K562 (cell line): ENCODE measurements at regions not wholly inside any gene's neighbourhood (a gene's known extent, or its start where the extent isn't known, plus 50 kb on each side); places are given as distances from the start of the nearest gene placed in this dataset.
A peak's percentile ranks its signal among the peaks of the same experiment; 100 is the strongest.

Experiments used
- BRD9 ChIP-seq: fragments of 450-650 bp; IDR thresholded peaks from 2 replicates; pipeline ENCODE4 v1.6.1; 2018; ENCODE audit warnings: low read depth; ENCODE audit not compliant: partially characterized antibody
- CBFA2T2 ChIP-seq: fragments of 450-650 bp; conservative IDR thresholded peaks from 2 replicates; pipeline ENCODE4 v1.6.1; 2017; ENCODE audit warnings: mild to moderate bottlenecking
- CEBPB ChIP-seq: fragments of 450-650 bp; IDR thresholded peaks from 2 replicates; pipeline ENCODE4 v1.6.1; 2016; ENCODE audit warnings: missing genetic modification characterization, missing compliant biosample characterization
- CREM ChIP-seq: IDR thresholded peaks from 2 replicates; pipeline ENCODE4 v1.6.1; 2014; ENCODE audit warnings: antibody characterized with exemption, low read depth
- EP400 ChIP-seq: fragments of 450-650 bp; IDR thresholded peaks from 2 replicates; pipeline ENCODE4 v1.6.1; 2017; ENCODE audit warnings: antibody characterized with exemption, mild to moderate bottlenecking, moderate library complexity
- FOXJ2 ChIP-seq: fragments of 200-800 bp; sonication (Bioruptor generic); IDR thresholded peaks from 2 replicates; pipeline ENCODE4 v1.6.1; 2016; ENCODE audit warnings: missing genetic modification characterization, missing compliant biosample characterization
- FOXK2 ChIP-seq, 2 experiments: fragments of 450-650 bp; IDR thresholded peaks in 1 of 2; conservative IDR thresholded peaks in 1 of 2; 2 replicates each; pipeline ENCODE4 v1.6.1; 2016; ENCODE audit warnings: low read depth in 2 of 2, mild to moderate bottlenecking in 1 of 2
- MYC ChIP-seq, 2 experiments: fragments of 250-450 bp in 1 of 2; sonication (Bioruptor Pico) in 1 of 2; IDR thresholded peaks; 2 replicates each; pipeline versions ENCODE4 v1.5.1 to v1.6.1; 2012 to 2021; ENCODE audit warnings: low read depth in 2 of 2, borderline replicate concordance in 1 of 2, improper control_type of control experiment in 1 of 2, low read length in 1 of 2, mild to moderate bottlenecking in 1 of 2, moderate library complexity in 1 of 2
- NBN ChIP-seq: fragments of 450-650 bp; IDR thresholded peaks from 2 replicates; pipeline ENCODE4 v1.6.1; 2016; ENCODE audit warnings: low read depth, mild to moderate bottlenecking
- NCOA4 ChIP-seq: fragments of 450-650 bp; IDR thresholded peaks from 2 replicates; pipeline ENCODE4 v1.6.1; 2018; ENCODE audit warnings: mild to moderate bottlenecking; ENCODE audit not compliant: partially characterized antibody
- TF ChIP-seq, protein P1 (sequence below), 2 experiments: fragments of 450-650 bp; IDR thresholded peaks; 2 replicates each; pipeline ENCODE4 v1.6.1; 2016
- TF ChIP-seq, protein P2 (sequence below): sonication (generic); formaldehyde crosslinking; IDR thresholded peaks from 2 replicates; pipeline ENCODE4 v1.9.0; 2022; ENCODE audit warnings: mild to moderate bottlenecking, missing genetic modification reagents
- TF ChIP-seq, protein P3 (sequence below): fragments of 150-350 bp; IDR thresholded peaks from 2 replicates; pipeline ENCODE4 v1.6.1; 2014; ENCODE audit warnings: low read depth, mild to moderate bottlenecking, low read length, borderline replicate concordance
- TF ChIP-seq, protein P4 (sequence below), 2 experiments: fragments of 450-650 bp; conservative IDR thresholded peaks; 2 replicates each; pipeline ENCODE4 v1.6.1; 2017; ENCODE audit warnings: mild to moderate bottlenecking in 2 of 2, moderate library complexity in 2 of 2
- TF ChIP-seq, protein P5 (sequence below): sonication (generic); formaldehyde crosslinking; IDR thresholded peaks from 2 replicates; pipeline ENCODE4 v1.8.1; 2023; ENCODE audit warnings: missing genetic modification reagents, mild to moderate bottlenecking, borderline replicate concordance

DNA sequence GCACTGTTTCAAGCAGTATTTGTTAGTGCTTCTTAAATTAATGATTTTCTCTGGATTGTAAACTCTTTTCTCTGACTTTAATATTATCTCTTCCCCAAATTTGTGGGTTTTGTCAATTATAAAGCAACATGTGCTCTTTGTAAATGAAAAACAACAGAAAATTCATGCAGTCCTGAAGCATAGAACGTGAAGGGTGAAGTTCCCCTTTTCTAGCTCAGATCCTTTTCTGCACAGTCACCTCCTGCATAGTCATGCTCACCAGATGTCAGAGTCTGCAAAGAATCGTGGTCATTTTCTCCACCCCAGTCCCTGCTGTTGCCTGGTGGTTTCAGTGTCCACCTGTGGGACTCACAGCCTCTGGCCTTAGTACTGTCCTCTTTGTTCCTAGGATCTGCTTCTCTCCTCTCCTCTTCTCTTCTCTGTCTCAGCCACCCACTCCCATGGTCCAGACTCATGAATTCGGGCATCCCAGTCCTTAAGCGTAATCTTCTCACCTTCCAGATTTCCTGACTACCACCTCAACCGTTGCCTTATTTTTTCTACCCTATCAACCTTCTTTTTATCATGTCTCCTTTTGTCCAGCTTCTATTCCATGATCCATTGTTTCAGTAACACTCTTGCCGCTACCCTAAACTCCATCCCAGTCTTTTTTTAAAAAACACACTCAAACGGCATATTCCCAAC, 229.1 kb downstream of the RTP5 start (continued):
- TF ChIP-seq, protein P1, sequence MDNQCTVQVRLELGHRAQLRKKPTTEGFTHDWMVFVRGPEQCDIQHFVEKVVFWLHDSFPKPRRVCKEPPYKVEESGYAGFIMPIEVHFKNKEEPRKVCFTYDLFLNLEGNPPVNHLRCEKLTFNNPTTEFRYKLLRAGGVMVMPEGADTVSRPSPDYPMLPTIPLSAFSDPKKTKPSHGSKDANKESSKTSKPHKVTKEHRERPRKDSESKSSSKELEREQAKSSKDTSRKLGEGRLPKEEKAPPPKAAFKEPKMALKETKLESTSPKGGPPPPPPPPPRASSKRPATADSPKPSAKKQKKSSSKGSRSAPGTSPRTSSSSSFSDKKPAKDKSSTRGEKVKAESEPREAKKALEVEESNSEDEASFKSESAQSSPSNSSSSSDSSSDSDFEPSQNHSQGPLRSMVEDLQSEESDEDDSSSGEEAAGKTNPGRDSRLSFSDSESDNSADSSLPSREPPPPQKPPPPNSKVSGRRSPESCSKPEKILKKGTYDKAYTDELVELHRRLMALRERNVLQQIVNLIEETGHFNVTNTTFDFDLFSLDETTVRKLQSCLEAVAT (IDR thresholded peaks at IDR 0.05) = 0 out of 4 replicates have a peak, but pooled peaks of 1 of the 2 experiments have one; percentile 10
- peak in 1 of 2 experiments; percentile 50; a peak in 1 of 4 replicates for TF ChIP-seq FOXK2 (conservative IDR thresholded peaks at IDR 0.05 in 1 of 2, IDR thresholded peaks at IDR 0.05 in 1 of 2; ENCODE audit: low read depth in 2 of 2)
- TF ChIP-seq BRD9 = peak; percentile 44
- TF ChIP-seq, protein P2, sequence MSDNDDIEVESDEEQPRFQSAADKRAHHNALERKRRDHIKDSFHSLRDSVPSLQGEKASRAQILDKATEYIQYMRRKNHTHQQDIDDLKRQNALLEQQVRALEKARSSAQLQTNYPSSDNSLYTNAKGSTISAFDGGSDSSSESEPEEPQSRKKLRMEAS (CRISPR knock-in tag) = peak; percentile 57
- no peak for TF ChIP-seq CEBPB (tag)
- peak; percentile 80; the same call in 1 of the 2 replicates for TF ChIP-seq NBN
- TF ChIP-seq FOXJ2 = no peak
- no peak for TF ChIP-seq NCOA4
- TF ChIP-seq, protein P3, sequence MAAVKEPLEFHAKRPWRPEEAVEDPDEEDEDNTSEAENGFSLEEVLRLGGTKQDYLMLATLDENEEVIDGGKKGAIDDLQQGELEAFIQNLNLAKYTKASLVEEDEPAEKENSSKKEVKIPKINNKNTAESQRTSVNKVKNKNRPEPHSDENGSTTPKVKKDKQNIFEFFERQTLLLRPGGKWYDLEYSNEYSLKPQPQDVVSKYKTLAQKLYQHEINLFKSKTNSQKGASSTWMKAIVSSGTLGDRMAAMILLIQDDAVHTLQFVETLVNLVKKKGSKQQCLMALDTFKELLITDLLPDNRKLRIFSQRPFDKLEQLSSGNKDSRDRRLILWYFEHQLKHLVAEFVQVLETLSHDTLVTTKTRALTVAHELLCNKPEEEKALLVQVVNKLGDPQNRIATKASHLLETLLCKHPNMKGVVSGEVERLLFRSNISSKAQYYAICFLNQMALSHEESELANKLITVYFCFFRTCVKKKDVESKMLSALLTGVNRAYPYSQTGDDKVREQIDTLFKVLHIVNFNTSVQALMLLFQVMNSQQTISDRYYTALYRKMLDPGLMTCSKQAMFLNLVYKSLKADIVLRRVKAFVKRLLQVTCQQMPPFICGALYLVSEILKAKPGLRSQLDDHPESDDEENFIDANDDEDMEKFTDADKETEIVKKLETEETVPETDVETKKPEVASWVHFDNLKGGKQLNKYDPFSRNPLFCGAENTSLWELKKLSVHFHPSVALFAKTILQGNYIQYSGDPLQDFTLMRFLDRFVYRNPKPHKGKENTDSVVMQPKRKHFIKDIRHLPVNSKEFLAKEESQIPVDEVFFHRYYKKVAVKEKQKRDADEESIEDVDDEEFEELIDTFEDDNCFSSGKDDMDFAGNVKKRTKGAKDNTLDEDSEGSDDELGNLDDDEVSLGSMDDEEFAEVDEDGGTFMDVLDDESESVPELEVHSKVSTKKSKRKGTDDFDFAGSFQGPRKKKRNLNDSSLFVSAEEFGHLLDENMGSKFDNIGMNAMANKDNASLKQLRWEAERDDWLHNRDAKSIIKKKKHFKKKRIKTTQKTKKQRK = no peak
- TF ChIP-seq, protein P4, sequence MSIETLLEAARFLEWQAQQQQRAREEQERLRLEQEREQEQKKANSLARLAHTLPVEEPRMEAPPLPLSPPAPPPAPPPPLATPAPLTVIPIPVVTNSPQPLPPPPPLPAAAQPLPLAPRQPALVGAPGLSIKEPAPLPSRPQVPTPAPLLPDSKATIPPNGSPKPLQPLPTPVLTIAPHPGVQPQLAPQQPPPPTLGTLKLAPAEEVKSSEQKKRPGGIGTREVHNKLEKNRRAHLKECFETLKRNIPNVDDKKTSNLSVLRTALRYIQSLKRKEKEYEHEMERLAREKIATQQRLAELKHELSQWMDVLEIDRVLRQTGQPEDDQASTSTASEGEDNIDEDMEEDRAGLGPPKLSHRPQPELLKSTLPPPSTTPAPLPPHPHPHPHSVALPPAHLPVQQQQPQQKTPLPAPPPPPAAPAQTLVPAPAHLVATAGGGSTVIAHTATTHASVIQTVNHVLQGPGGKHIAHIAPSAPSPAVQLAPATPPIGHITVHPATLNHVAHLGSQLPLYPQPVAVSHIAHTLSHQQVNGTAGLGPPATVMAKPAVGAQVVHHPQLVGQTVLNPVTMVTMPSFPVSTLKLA (conservative IDR thresholded peaks at IDR 0.05) = peak; percentile 55 to 66; a peak in 3 of 4 replicates
- TF ChIP-seq CREM = peak; percentile 55
- TF ChIP-seq, protein P5, sequence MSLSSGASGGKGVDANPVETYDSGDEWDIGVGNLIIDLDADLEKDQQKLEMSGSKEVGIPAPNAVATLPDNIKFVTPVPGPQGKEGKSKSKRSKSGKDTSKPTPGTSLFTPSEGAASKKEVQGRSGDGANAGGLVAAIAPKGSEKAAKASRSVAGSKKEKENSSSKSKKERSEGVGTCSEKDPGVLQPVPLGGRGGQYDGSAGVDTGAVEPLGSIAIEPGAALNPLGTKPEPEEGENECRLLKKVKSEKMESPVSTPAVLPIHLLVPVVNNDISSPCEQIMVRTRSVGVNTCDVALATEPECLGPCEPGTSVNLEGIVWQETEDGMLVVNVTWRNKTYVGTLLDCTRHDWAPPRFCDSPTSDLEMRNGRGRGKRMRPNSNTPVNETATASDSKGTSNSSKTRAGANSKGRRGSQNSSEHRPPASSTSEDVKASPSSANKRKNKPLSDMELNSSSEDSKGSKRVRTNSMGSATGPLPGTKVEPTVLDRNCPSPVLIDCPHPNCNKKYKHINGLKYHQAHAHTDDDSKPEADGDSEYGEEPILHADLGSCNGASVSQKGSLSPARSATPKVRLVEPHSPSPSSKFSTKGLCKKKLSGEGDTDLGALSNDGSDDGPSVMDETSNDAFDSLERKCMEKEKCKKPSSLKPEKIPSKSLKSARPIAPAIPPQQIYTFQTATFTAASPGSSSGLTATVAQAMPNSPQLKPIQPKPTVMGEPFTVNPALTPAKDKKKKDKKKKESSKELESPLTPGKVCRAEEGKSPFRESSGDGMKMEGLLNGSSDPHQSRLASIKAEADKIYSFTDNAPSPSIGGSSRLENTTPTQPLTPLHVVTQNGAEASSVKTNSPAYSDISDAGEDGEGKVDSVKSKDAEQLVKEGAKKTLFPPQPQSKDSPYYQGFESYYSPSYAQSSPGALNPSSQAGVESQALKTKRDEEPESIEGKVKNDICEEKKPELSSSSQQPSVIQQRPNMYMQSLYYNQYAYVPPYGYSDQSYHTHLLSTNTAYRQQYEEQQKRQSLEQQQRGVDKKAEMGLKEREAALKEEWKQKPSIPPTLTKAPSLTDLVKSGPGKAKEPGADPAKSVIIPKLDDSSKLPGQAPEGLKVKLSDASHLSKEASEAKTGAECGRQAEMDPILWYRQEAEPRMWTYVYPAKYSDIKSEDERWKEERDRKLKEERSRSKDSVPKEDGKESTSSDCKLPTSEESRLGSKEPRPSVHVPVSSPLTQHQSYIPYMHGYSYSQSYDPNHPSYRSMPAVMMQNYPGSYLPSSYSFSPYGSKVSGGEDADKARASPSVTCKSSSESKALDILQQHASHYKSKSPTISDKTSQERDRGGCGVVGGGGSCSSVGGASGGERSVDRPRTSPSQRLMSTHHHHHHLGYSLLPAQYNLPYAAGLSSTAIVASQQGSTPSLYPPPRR = no peak
- TF ChIP-seq EP400 = peak; percentile 66; the same call in 1 of the 2 replicates
- peak; percentile 50; the same call in 1 of the 2 replicates for TF ChIP-seq MYC (IDR thresholded peaks at IDR 0.05; ENCODE audit: low read depth, low read length)
- TF ChIP-seq MYC (CRISPR knock-in tag; IDR thresholded peaks at IDR 0.05; ENCODE audit: borderline replicate concordance, low read depth) = no peak
- peak; percentile 36; the same call in 1 of the 2 replicates for TF ChIP-seq CBFA2T2
